Liver (tissue), 8 donors: ENCODE measurements at regions not wholly inside any gene's neighbourhood (a gene's known extent, or its start where the extent isn't known, plus 50 kb on each side); places are given as distances from the start of the nearest gene placed in this dataset.

ENCODE experiments used
- DNase-seq: peaks from one replicate; pipeline ENCODE4 v3.0.0-alpha.2; 2017; ENCODE audit warnings: low spot score
- H3K27ac ChIP-seq, 2 donors: one replicate each; pipeline ENCODE4 v1.7.0; 2013; ENCODE audit warnings: inconsistent platforms in 2 of 2, low read length in 2 of 2, control low read depth in 1 of 2, low read depth in 1 of 2, mild to moderate bottlenecking in 1 of 2
- H3K27me3 ChIP-seq, 4 donors: one replicate each; pipeline versions ENCODE4 v1.6.1 to v1.7.0; 2013; ENCODE audit warnings: low read length in 3 of 4, inconsistent platforms in 1 of 4, mild to moderate bottlenecking in 1 of 4, moderate library complexity in 1 of 4; ENCODE audit not compliant: control insufficient read depth in 4 of 4, insufficient read depth in 4 of 4
- H3K36me3 ChIP-seq, 4 donors: one replicate each; pipeline versions ENCODE4 v1.6.1 to v1.7.0; 2013; ENCODE audit warnings: low read length in 3 of 4, mild to moderate bottlenecking in 3 of 4, low read depth in 1 of 4, moderate library complexity in 1 of 4; ENCODE audit not compliant: control insufficient read depth in 4 of 4, insufficient read depth in 3 of 4
- H3K4me1 ChIP-seq, 4 donors: one replicate each; pipeline versions ENCODE4 v1.6.1 to v1.7.0; 2013; ENCODE audit warnings: low read length in 3 of 4, mild to moderate bottlenecking in 3 of 4, moderate library complexity in 1 of 4; ENCODE audit not compliant: control insufficient read depth in 4 of 4, insufficient read depth in 4 of 4
- H3K4me3 ChIP-seq, 3 donors: one replicate each; pipeline versions ENCODE4 v1.6.1 to v1.7.0; 2013; ENCODE audit warnings: low read length in 3 of 3, control low read depth in 1 of 3, low read depth in 1 of 3, mild to moderate bottlenecking in 1 of 3
- H3K9ac ChIP-seq, 2 donors: one replicate each; pipeline ENCODE4 v1.7.0; 2013; ENCODE audit warnings: low read length in 2 of 2, mild to moderate bottlenecking in 2 of 2, moderate library complexity in 2 of 2, control low read depth in 1 of 2, low read depth in 1 of 2
- H3K9me3 ChIP-seq, 4 donors: one replicate each; pipeline versions ENCODE4 v1.6.1 to v1.7.0; 2013; ENCODE audit warnings: low read length in 3 of 4; ENCODE audit not compliant: control insufficient read depth in 4 of 4
- ATF3 ChIP-seq: IDR thresholded peaks from 2 replicates; pipeline ENCODE4 v1.6.1; 2016; ENCODE audit warnings: antibody characterized with exemption
- EGR1 ChIP-seq, 2 donors: IDR thresholded peaks; 2 replicates each; pipeline ENCODE4 v1.6.1; 2016 to 2018; ENCODE audit warnings: antibody characterized with exemption in 2 of 2, low read depth in 2 of 2
- FOXA1 ChIP-seq: IDR thresholded peaks from 2 replicates; pipeline ENCODE4 v1.6.1; 2016; ENCODE audit warnings: antibody characterized with exemption
- FOXA2 ChIP-seq: IDR thresholded peaks from 2 replicates; pipeline ENCODE4 v1.6.1; 2016; ENCODE audit warnings: antibody characterized with exemption
- GABPA ChIP-seq, 2 donors: IDR thresholded peaks in 1 of 2; conservative IDR thresholded peaks in 1 of 2; 2 replicates each; pipeline ENCODE4 v1.6.1; 2016; ENCODE audit warnings: antibody characterized with exemption in 2 of 2, mild to moderate bottlenecking in 1 of 2, moderate library complexity in 1 of 2
- HNF4A ChIP-seq, 2 donors: conservative IDR thresholded peaks; 2 replicates each; pipeline ENCODE4 v1.6.1; 2016; ENCODE audit warnings: antibody characterized with exemption in 2 of 2, mild to moderate bottlenecking in 2 of 2
- HNF4G ChIP-seq: IDR thresholded peaks from 2 replicates; pipeline ENCODE4 v1.6.1; 2016; ENCODE audit warnings: antibody characterized with exemption
- JUND ChIP-seq, 2 donors: IDR thresholded peaks; 2 replicates each; pipeline ENCODE4 v1.6.1; 2016; ENCODE audit warnings: antibody characterized with exemption in 2 of 2
- NR2F2 ChIP-seq: IDR thresholded peaks from 2 replicates; pipeline ENCODE4 v1.6.1; 2016; ENCODE audit warnings: antibody characterized with exemption
- RAD21 ChIP-seq, 2 donors: IDR thresholded peaks; 2 replicates each; pipeline ENCODE4 v1.6.1; 2016; ENCODE audit warnings: antibody characterized with exemption in 2 of 2, mild to moderate bottlenecking in 2 of 2
- REST ChIP-seq: IDR thresholded peaks from 2 replicates; pipeline ENCODE4 v1.6.1; 2016; ENCODE audit warnings: antibody characterized with exemption, mild to moderate bottlenecking
- RXRA ChIP-seq, 2 donors: IDR thresholded peaks; 2 replicates each; pipeline ENCODE4 v1.6.1; 2017 to 2018; ENCODE audit warnings: antibody characterized with exemption in 2 of 2, mild to moderate bottlenecking in 1 of 2
- SP1 ChIP-seq: IDR thresholded peaks from 2 replicates; pipeline ENCODE4 v1.6.1; 2018; ENCODE audit warnings: antibody characterized with exemption, mild to moderate bottlenecking
- TAF1 ChIP-seq: conservative IDR thresholded peaks from 2 replicates; pipeline ENCODE4 v1.6.1; 2016; ENCODE audit warnings: antibody characterized with exemption, mild to moderate bottlenecking
- YY1 ChIP-seq: IDR thresholded peaks from 2 replicates; pipeline ENCODE4 v1.6.1; 2016; ENCODE audit warnings: antibody characterized with exemption, mild to moderate bottlenecking
- WGBS: extraction: QIAGEN DNeasy Blood & Tissue Kit; methylation state at CpG from one replicate; pipeline ENCODE4 v1.1.7; 2013; 5-methylcytosine and 5-hydroxymethylcytosine counted together
- TF ChIP-seq, protein P1 (sequence below): fragments of 150-350 bp; IDR thresholded peaks from 2 replicates; pipeline ENCODE4 v1.5.1; 2017; ENCODE audit warnings: improper control_type of control experiment, low read depth, low read length; ENCODE audit not compliant: missing input control
- TF ChIP-seq, protein P2 (sequence below): IDR thresholded peaks from 2 replicates; pipeline ENCODE4 v1.6.1; 2016; ENCODE audit warnings: antibody characterized with exemption
- TF ChIP-seq, protein P3 (sequence below): IDR thresholded peaks from 2 replicates; pipeline ENCODE4 v1.6.1; 2016; ENCODE audit warnings: antibody characterized with exemption
- donor health status: healthy.
- donor health status: healthy.
- donor health status: healthy.
- donor health status: healthy.
- donor health status: healthy.

GRCh38 chr2:120956486-120957156 is 221.0 kb downstream of the GLI2 start:
- no peaks in the 10 kb centered on the region for H3K4me1 ChIP-seq
- H3K27me3 ChIP-seq, result no peaks in the 10 kb centered on the region
- H3K36me3 ChIP-seq, result no peaks in the 10 kb centered on the region
- WGBS, result 80% methylated on average over 14 of the region's 14 CpGs
- no peak overlapping the region for H3K4me3 ChIP-seq
- no peak overlapping the region for H3K9ac ChIP-seq
- TF ChIP-seq, protein P1, sequence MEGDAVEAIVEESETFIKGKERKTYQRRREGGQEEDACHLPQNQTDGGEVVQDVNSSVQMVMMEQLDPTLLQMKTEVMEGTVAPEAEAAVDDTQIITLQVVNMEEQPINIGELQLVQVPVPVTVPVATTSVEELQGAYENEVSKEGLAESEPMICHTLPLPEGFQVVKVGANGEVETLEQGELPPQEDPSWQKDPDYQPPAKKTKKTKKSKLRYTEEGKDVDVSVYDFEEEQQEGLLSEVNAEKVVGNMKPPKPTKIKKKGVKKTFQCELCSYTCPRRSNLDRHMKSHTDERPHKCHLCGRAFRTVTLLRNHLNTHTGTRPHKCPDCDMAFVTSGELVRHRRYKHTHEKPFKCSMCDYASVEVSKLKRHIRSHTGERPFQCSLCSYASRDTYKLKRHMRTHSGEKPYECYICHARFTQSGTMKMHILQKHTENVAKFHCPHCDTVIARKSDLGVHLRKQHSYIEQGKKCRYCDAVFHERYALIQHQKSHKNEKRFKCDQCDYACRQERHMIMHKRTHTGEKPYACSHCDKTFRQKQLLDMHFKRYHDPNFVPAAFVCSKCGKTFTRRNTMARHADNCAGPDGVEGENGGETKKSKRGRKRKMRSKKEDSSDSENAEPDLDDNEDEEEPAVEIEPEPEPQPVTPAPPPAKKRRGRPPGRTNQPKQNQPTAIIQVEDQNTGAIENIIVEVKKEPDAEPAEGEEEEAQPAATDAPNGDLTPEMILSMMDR, result no peak
- no peak for TF ChIP-seq SP1
- no peak for TF ChIP-seq FOXA1
- no peak for TF ChIP-seq ATF3
- TF ChIP-seq EGR1 (IDR thresholded peaks at IDR 0.05; ENCODE audit: low read depth in 2 of 2), result no peak
- TF ChIP-seq, protein P2, sequence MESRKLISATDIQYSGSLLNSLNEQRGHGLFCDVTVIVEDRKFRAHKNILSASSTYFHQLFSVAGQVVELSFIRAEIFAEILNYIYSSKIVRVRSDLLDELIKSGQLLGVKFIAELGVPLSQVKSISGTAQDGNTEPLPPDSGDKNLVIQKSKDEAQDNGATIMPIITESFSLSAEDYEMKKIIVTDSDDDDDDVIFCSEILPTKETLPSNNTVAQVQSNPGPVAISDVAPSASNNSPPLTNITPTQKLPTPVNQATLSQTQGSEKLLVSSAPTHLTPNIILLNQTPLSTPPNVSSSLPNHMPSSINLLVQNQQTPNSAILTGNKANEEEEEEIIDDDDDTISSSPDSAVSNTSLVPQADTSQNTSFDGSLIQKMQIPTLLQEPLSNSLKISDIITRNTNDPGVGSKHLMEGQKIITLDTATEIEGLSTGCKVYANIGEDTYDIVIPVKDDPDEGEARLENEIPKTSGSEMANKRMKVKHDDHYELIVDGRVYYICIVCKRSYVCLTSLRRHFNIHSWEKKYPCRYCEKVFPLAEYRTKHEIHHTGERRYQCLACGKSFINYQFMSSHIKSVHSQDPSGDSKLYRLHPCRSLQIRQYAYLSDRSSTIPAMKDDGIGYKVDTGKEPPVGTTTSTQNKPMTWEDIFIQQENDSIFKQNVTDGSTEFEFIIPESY, result no peak
- no peak for TF ChIP-seq JUND (IDR thresholded peaks at IDR 0.05)
- no peak for TF ChIP-seq YY1
- TF ChIP-seq HNF4G, result no peak
- no peak for TF ChIP-seq RAD21 (IDR thresholded peaks at IDR 0.05)
- no peak for TF ChIP-seq GABPA (IDR thresholded peaks at IDR 0.05 in 1 of 2, conservative IDR thresholded peaks at IDR 0.05 in 1 of 2)
- no peak for TF ChIP-seq REST
- TF ChIP-seq HNF4A (conservative IDR thresholded peaks at IDR 0.05), result no peak
- TF ChIP-seq, protein P3, sequence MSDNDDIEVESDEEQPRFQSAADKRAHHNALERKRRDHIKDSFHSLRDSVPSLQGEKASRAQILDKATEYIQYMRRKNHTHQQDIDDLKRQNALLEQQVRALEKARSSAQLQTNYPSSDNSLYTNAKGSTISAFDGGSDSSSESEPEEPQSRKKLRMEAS, result no peak
- TF ChIP-seq RXRA (IDR thresholded peaks at IDR 0.05), result no peak
- TF ChIP-seq FOXA2, result no peak
- TF ChIP-seq TAF1, result no peak
- TF ChIP-seq NR2F2, result no peak
- no peaks in the 10 kb centered on the region for H3K9me3 ChIP-seq
- H3K27ac ChIP-seq, result no peak overlapping the region
- DNase-seq, result no peak
